ENCODE measurements at regions not wholly inside any gene's neighbourhood (a gene's known extent, or its start where the extent isn't known, plus 50 kb on each side); places are given as distances from the start of the nearest gene placed in this dataset.

DNA sequence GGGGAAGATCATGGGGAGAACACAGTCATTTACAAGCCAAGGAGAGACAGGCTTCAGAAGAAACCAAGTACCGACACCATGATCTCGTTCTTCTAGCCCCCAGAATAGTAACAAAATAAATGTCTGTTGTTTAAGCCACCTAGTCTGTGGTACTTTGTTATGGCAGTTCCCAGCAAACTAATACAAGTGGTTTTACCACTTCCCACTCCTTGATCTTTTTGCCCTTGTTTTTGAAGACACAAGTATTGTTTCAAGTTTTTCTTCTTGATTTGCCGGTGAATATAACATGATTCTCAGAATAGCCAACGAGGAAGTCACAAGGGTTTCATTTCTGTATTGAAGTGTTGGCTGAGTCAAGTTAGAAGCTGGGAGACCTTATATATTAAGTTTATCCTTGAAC, 220.3 kb downstream of the SOX2 start:
- no peak overlapping the region for H2AK9ac ChIP-seq (replicated peaks; ENCODE audit: low read depth, low read length, poor library complexity)
- intact Hi-C loops (cut with micrococcal nuclease) (no loop called here), dilution Hi-C loops (cut with HindIII; ENCODE audit: low sequenced_read_pairs, unreplicated experiment) (no loop called here), in situ Hi-C loops (cut with MboI; ENCODE audit: low sequenced_read_pairs) (no loop called here)
- H4K91ac ChIP-seq (ENCODE audit: insufficient read depth, low read depth, low read length), result no peak overlapping the region
- H3K4me2 ChIP-seq (ENCODE audit: low read depth, low read length), result no peak overlapping the region
- H2BK15ac ChIP-seq (ENCODE audit: low read depth, low read length), result no peak overlapping the region
- no peak overlapping the region for H3K4ac ChIP-seq (ENCODE audit: low read depth, low read length)
- no peaks in the 10 kb centered on the region; the same call in none of the 2 replicates for H3K9me3 ChIP-seq (ENCODE audit: control insufficient read depth, insufficient read depth, low read length)
- H3K14ac ChIP-seq (replicated peaks; ENCODE audit: low read depth, low read length), result no peak overlapping the region
- H4K20me1 ChIP-seq (ENCODE audit: insufficient read depth, low read length), result no peaks in the 10 kb centered on the region
- H3K56ac ChIP-seq (ENCODE audit: extremely low read depth, insufficient read depth, low read length), result no peak overlapping the region
- no peak overlapping the region for H3K4me3 ChIP-seq (ENCODE audit: insufficient read depth, low read depth, low read length)
- H2BK20ac ChIP-seq (ENCODE audit: low read depth, low read length), result no peak overlapping the region
- BruUV-seq (replicated peaks), result no TSS peak
- no peaks in the 10 kb centered on the region for H3K9me1 ChIP-seq (ENCODE audit: insufficient read depth, low read length)
- H3K79me1 ChIP-seq (ENCODE audit: low read depth in 1 of 2, low read length in 2 of 2), result no peaks in the 10 kb centered on the region
- no peaks in the 10 kb centered on the region for H3K36me3 ChIP-seq (ENCODE audit: control insufficient read depth, insufficient read depth, low read length)
- H3K27me3 ChIP-seq (ENCODE audit: control insufficient read depth, insufficient read depth, low read length), result no peaks in the 10 kb centered on the region
- no peak overlapping the region for H3K23ac ChIP-seq (ENCODE audit: low read depth, low read length)
- no peak overlapping the region for H4K5ac ChIP-seq (ENCODE audit: low read depth, low read length)
- no peaks in the 10 kb centered on the region for H3K4me1 ChIP-seq (ENCODE audit: control insufficient read depth, insufficient read depth, low read length)
- no peak for TF ChIP-seq FOS (IDR thresholded peaks at IDR 0.05; ENCODE audit: low read depth, low read length)
- no peak for TF ChIP-seq RCOR1 (IDR thresholded peaks at IDR 0.05; ENCODE audit: insufficient replicate concordance, low read length)
- TF ChIP-seq NFE2L2 (IDR thresholded peaks at IDR 0.05; ENCODE audit: low read depth, low read length), result no peak
- no peak for TF ChIP-seq SMC3 (IDR thresholded peaks at IDR 0.05; ENCODE audit: low read depth, low read length)
- no peak for TF ChIP-seq RAD21 (IDR thresholded peaks at IDR 0.05; ENCODE audit: low read length)
- TF ChIP-seq MAZ (IDR thresholded peaks at IDR 0.05; ENCODE audit: borderline replicate concordance, low read depth, low read length), result no peak
- no peak for TF ChIP-seq MAFK (IDR thresholded peaks at IDR 0.05; ENCODE audit: low read depth, low read length)
- TF ChIP-seq RFX5 (IDR thresholded peaks at IDR 0.05; ENCODE audit: low read depth, low read length), result no peak
- TF ChIP-seq BHLHE40 (IDR thresholded peaks at IDR 0.05; ENCODE audit: low read depth, low read length), result no peak
- TF ChIP-seq CEBPB (IDR thresholded peaks at IDR 0.05; ENCODE audit: low read depth, low read length), result no peak
- no peak for TF ChIP-seq POLR2A (IDR thresholded peaks at IDR 0.05; ENCODE audit: low read depth, low read length)
- TF ChIP-seq, protein P1, sequence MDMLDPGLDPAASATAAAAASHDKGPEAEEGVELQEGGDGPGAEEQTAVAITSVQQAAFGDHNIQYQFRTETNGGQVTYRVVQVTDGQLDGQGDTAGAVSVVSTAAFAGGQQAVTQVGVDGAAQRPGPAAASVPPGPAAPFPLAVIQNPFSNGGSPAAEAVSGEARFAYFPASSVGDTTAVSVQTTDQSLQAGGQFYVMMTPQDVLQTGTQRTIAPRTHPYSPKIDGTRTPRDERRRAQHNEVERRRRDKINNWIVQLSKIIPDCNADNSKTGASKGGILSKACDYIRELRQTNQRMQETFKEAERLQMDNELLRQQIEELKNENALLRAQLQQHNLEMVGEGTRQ (IDR thresholded peaks at IDR 0.05; ENCODE audit: low read depth, low read length), result no peak
- TF ChIP-seq CHD1 (IDR thresholded peaks at IDR 0.05; ENCODE audit: low read depth, low read length), result no peak
- TF ChIP-seq, protein P2, sequence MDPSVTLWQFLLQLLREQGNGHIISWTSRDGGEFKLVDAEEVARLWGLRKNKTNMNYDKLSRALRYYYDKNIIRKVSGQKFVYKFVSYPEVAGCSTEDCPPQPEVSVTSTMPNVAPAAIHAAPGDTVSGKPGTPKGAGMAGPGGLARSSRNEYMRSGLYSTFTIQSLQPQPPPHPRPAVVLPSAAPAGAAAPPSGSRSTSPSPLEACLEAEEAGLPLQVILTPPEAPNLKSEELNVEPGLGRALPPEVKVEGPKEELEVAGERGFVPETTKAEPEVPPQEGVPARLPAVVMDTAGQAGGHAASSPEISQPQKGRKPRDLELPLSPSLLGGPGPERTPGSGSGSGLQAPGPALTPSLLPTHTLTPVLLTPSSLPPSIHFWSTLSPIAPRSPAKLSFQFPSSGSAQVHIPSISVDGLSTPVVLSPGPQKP (IDR thresholded peaks at IDR 0.05; ENCODE audit: borderline replicate concordance, low read depth, low read length), result no peak
- TF ChIP-seq MXI1 (IDR thresholded peaks at IDR 0.05; ENCODE audit: borderline replicate concordance, low read depth, low read length), result no peak
- TF ChIP-seq, protein P3, sequence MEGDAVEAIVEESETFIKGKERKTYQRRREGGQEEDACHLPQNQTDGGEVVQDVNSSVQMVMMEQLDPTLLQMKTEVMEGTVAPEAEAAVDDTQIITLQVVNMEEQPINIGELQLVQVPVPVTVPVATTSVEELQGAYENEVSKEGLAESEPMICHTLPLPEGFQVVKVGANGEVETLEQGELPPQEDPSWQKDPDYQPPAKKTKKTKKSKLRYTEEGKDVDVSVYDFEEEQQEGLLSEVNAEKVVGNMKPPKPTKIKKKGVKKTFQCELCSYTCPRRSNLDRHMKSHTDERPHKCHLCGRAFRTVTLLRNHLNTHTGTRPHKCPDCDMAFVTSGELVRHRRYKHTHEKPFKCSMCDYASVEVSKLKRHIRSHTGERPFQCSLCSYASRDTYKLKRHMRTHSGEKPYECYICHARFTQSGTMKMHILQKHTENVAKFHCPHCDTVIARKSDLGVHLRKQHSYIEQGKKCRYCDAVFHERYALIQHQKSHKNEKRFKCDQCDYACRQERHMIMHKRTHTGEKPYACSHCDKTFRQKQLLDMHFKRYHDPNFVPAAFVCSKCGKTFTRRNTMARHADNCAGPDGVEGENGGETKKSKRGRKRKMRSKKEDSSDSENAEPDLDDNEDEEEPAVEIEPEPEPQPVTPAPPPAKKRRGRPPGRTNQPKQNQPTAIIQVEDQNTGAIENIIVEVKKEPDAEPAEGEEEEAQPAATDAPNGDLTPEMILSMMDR (conservative IDR thresholded peaks at IDR 0.05; ENCODE audit: low read depth, low read length), result no peak
- WGBS, 2 experiments (ENCODE audit: extremely low coverage in 2 of 2, insufficient read length in 1 of 2), result no CpG with 5 or more reads among the region's 4 CpGs
- no peak overlapping the region for H3K9ac ChIP-seq (ENCODE audit: low read depth, low read length)
- ChIA-PET POLR2A (ENCODE audit: unreplicated experiment) (no interaction called here), CTCF (no interaction called here)
- no peak overlapping the region for H2BK120ac ChIP-seq (ENCODE audit: low read depth, low read length)
- no peak overlapping the region for H2AK5ac ChIP-seq (ENCODE audit: low read depth, low read length)
- H2BK5ac ChIP-seq (ENCODE audit: low read depth, low read length, poor library complexity, severe bottlenecking), result no peak overlapping the region
- no peak overlapping the region for H3K18ac ChIP-seq (ENCODE audit: low read depth, low read length)
- no peak for DNase-seq
- H3K27ac ChIP-seq (ENCODE audit: insufficient read depth, low read length), result no peak overlapping the region
- H2AFZ ChIP-seq (replicated peaks; ENCODE audit: low read length, poor library complexity), result no peak overlapping the region
- no peak for ATAC-seq (ENCODE audit: low read depth)
- no peak overlapping the region for H4K8ac ChIP-seq (ENCODE audit: low read depth in 2 of 2, low read length in 2 of 2)
